Activated CD8-positive, alpha-beta T cell treated with anti-CD3 and anti-CD28 coated beads for 36 hours (primary cell): ENCODE measurements at regions not wholly inside any gene's neighbourhood (a gene's known extent, or its start where the extent isn't known, plus 50 kb on each side); places are given as distances from the start of the nearest gene placed in this dataset.

Experiments
- ATAC-seq: fragments of 200-7000 bp; cut with Tn5 transposase; one replicate; pipeline ENCODE4 v1.10.0; 2021; ENCODE audit warnings: mild to moderate bottlenecking, moderate library complexity
- CTCF ChIA-PET: fragments of 350-600 bp; sonication (Branson Sonifier 250); formaldehyde crosslinking; loops from one replicate; lab custom pipeline; 2021; ENCODE audit warnings: antibody characterized with exemption; lab: Charles Lee
- POLR2A ChIA-PET: fragments of 350-600 bp; sonication (Branson Sonifier 250); formaldehyde crosslinking; loops from one replicate; lab custom pipeline; 2021; ENCODE audit warnings: antibody characterized with exemption; lab: Charles Lee
- DNase-seq: peaks from one replicate; pipeline ENCODE4 v3.0.0-alpha.2; 2020
- H3K27ac Mint-ChIP-seq: one replicate; pipeline ENCODE4 v1.8.0; 2021; ENCODE audit warnings: mild to moderate bottlenecking, mixed read lengths
- H3K27me3 Mint-ChIP-seq: one replicate; pipeline ENCODE4 v1.8.0; 2021; ENCODE audit warnings: mixed read lengths
- H3K36me3 Mint-ChIP-seq: one replicate; pipeline ENCODE4 v1.8.0; 2021; ENCODE audit warnings: low read depth, mixed read lengths
- H3K4me1 Mint-ChIP-seq: one replicate; pipeline ENCODE4 v1.8.0; 2021; ENCODE audit warnings: low read depth, mixed read lengths
- H3K4me3 Mint-ChIP-seq: one replicate; pipeline ENCODE4 v1.8.0; 2021; ENCODE audit warnings: mild to moderate bottlenecking, moderate library complexity, mixed read lengths
- H3K9me3 Mint-ChIP-seq: one replicate; pipeline ENCODE4 v1.8.0; 2021; ENCODE audit warnings: mixed read lengths
- CTCF ChIP-seq: fragments of 200-600 bp; IDR thresholded peaks from one replicate; pipeline ENCODE4 v1.8.0; 2022; ENCODE audit warnings: antibody characterized with exemption, mild to moderate bottlenecking
- intact Hi-C: fragments of 100-400 bp; cut with micrococcal nuclease; formaldehyde crosslinking; loops from one replicate; pipeline ENCODE4 v1.10.0; 2022

- Mint-ChIP-seq H3K4me1 (no peaks in the 10 kb centered on the region), H3K27ac (no peak overlapping the region), H3K9me3 (peaks cover 4% of the 10 kb centered on the region), H3K4me3 (no peak overlapping the region), H3K36me3 (no peaks in the 10 kb centered on the region), H3K27me3 (no peaks in the 10 kb centered on the region)
- CTCF ChIA-PET: no interaction called here
- no peak for ATAC-seq
- intact Hi-C loops: no loop called here
- POLR2A ChIA-PET: no interaction called here
- TF ChIP-seq CTCF: no peak
- DNase-seq: no peak
These were observed 219.3 kb upstream of the SLCO3A1 start for GRCh38 chr15:91634179-91634578.

- Mint-ChIP-seq H3K36me3 (no peaks in the 10 kb centered on the region), H3K9me3 (peaks cover 5% of the 10 kb centered on the region), H3K4me3 (no peak overlapping the region), H3K27ac (no peak overlapping the region), H3K27me3 (no peaks in the 10 kb centered on the region), H3K4me1 (no peaks in the 10 kb centered on the region)
- ChIA-PET POLR2A (no interaction called here), CTCF (no interaction called here)
- ATAC-seq (no peak), DNase-seq (no peak)
- no peak for TF ChIP-seq CTCF
- intact Hi-C loops: no loop called here
These were observed 218.4 kb upstream of the SLCO3A1 start for GRCh38 chr15:91635080-91635479.

- intact Hi-C loops: no loop called here
- ATAC-seq: no peak
These were observed 217.9 kb upstream of the SLCO3A1 start for GRCh38 chr15:91635641-91636040.

GRCh38 chr15:91649016-91649415 is 204.5 kb upstream of the SLCO3A1 start:
- Mint-ChIP-seq H3K27me3 (peaks cover 11% of the 10 kb centered on the region), H3K4me3 (no peak overlapping the region), H3K36me3 (no peaks in the 10 kb centered on the region), H3K27ac (no peak overlapping the region), H3K4me1 (no peaks in the 10 kb centered on the region), H3K9me3 (no peaks in the 10 kb centered on the region)
- intact Hi-C loops: no loop called here
- CTCF ChIA-PET: no interaction called here
- TF ChIP-seq CTCF: no peak
- POLR2A ChIA-PET: no interaction called here
- DNase-seq (no peak), ATAC-seq (no peak)

More at GRCh38 chr15:91635641-91636040, 217.9 kb upstream of the SLCO3A1 start:
- Mint-ChIP-seq H3K4me1 (no peaks in the 10 kb centered on the region), H3K27me3 (no peaks in the 10 kb centered on the region), H3K9me3 (peaks cover 8% of the 10 kb centered on the region), H3K4me3 (no peak overlapping the region), H3K36me3 (no peaks in the 10 kb centered on the region), H3K27ac (no peak overlapping the region)
- no peak for DNase-seq
- ChIA-PET POLR2A (no interaction called here), CTCF (no interaction called here)
- no peak for TF ChIP-seq CTCF

- no peak overlapping the region for H3K27ac Mint-ChIP-seq
- H3K4me3 Mint-ChIP-seq: no peak overlapping the region
- TF ChIP-seq CTCF: no peak
- intact Hi-C loops: no loop called here
- peaks cover 12% of the 10 kb centered on the region for H3K27me3 Mint-ChIP-seq
- ChIA-PET CTCF (interaction anchor here (0.8 kb wide), 1 partner anchor 71 kb away, joined by 3 read pairs; no protein-coding TSS in a partner anchor), POLR2A (no interaction called here)
- ATAC-seq (no peak), DNase-seq (no peak)
- no peaks in the 10 kb centered on the region for H3K36me3 Mint-ChIP-seq
- no peaks in the 10 kb centered on the region for H3K4me1 Mint-ChIP-seq
- no peaks in the 10 kb centered on the region for H3K9me3 Mint-ChIP-seq
These were observed 203.6 kb upstream of the SLCO3A1 start for GRCh38 chr15:91649831-91650321.
